B cell (primary cell): ENCODE measurements at regions not wholly inside any gene's neighbourhood (a gene's known extent, or its start where the extent isn't known, plus 50 kb on each side); places are given as distances from the start of the nearest gene placed in this dataset.

ENCODE experiments used
- ATAC-seq: fragments of 200-7000 bp; cut with Tn5 transposase; one replicate; pipeline ENCODE4 v1.10.0; 2021; ENCODE audit warnings: low read depth, mild to moderate bottlenecking, moderate number of reproducible peaks, moderate library complexity
- CTCF ChIA-PET: fragments of 350-600 bp; sonication (Branson Sonifier 250); formaldehyde crosslinking; loops from one replicate; lab custom pipeline; 2021; ENCODE audit warnings: antibody characterized with exemption, inconsistent platforms; lab: Charles Lee
- POLR2A ChIA-PET: fragments of 350-600 bp; sonication (Branson Sonifier 250); formaldehyde crosslinking; loops from one replicate; lab custom pipeline; 2021; ENCODE audit warnings: antibody characterized with exemption; lab: Charles Lee
- DNase-seq: peaks from one replicate; pipeline ENCODE4 v3.0.0; 2013
- H2AFZ ChIP-seq: 2 replicates; pipeline ENCODE4 v1.6.1; 2012; ENCODE audit warnings: mild to moderate bottlenecking, low read depth, low read length; ENCODE audit not compliant: insufficient read depth, poor library complexity, severe bottlenecking
- H3K27ac ChIP-seq, 2 donors: 1 replicate in 1 of 2; 2 replicates in 1 of 2; pipeline ENCODE4 v1.5.1; 2012 to 2013; ENCODE audit warnings: low read length in 2 of 2, mild to moderate bottlenecking in 2 of 2, moderate library complexity in 1 of 2
- H3K27me3 ChIP-seq, 4 experiments: fragments of 200-600 bp in 1 of 4; sonication (generic) in 1 of 4; replicated peaks in 1 of 4; 1 replicate in 2 of 4; 2 replicates in 2 of 4; pipeline versions ENCODE4 v1.6.1 to v1.7.0; 2013 to 2016; ENCODE audit warnings: low read length in 3 of 4, mild to moderate bottlenecking in 2 of 4, mixed read lengths in 1 of 4, moderate library complexity in 1 of 4; ENCODE audit not compliant: insufficient read depth in 4 of 4, control insufficient read depth in 3 of 4; ENCODE audit errors: control extremely low read depth in 1 of 4
- H3K36me3 ChIP-seq, 2 experiments: replicated peaks in 1 of 2; 1 replicate in 1 of 2; 2 replicates in 1 of 2; pipeline versions ENCODE4 v1.6.1 to v1.7.1; 2013; ENCODE audit warnings: low read length in 1 of 2; ENCODE audit not compliant: insufficient read depth in 2 of 2, control insufficient read depth in 1 of 2; ENCODE audit errors: control extremely low read depth in 1 of 2, extremely low read depth in 1 of 2
- H3K4me1 ChIP-seq, 2 donors: fragments of 200-600 bp in 1 of 2; sonication (generic) in 1 of 2; 1 replicate in 1 of 2; 2 replicates in 1 of 2; pipeline versions ENCODE4 v1.5.1 to v1.6.1; 2013 to 2017; ENCODE audit warnings: low read length in 2 of 2; ENCODE audit not compliant: control insufficient read depth in 2 of 2, insufficient read depth in 2 of 2
- H3K4me2 ChIP-seq: replicated peaks from 2 replicates; pipeline ENCODE3; 2012; ENCODE audit warnings: mild to moderate bottlenecking, low read depth, low read length; ENCODE audit not compliant: poor library complexity, severe bottlenecking
- H3K4me3 ChIP-seq, 5 experiments: fragments of 200-600 bp in 1 of 5; sonication (generic) in 1 of 5; 1 replicate in 3 of 5; 2 replicates in 2 of 5; pipeline versions ENCODE4 v1.5.1 to v1.7.0; 2011 to 2016; ENCODE audit warnings: low read length in 4 of 5, mild to moderate bottlenecking in 4 of 5, low read depth in 2 of 5, control low read depth in 1 of 5, moderate library complexity in 1 of 5; ENCODE audit not compliant: insufficient read depth in 1 of 5; ENCODE audit errors: control extremely low read depth in 1 of 5, extremely low read depth in 1 of 5
- H3K79me2 ChIP-seq: fragments of 200-600 bp; sonication (generic); one replicate; pipeline ENCODE4 v1.6.0; 2016; ENCODE audit warnings: low read length; ENCODE audit not compliant: control insufficient read depth, insufficient read depth
- H3K9ac ChIP-seq: fragments of 200-600 bp; sonication (generic); 2 replicates; pipeline ENCODE4 v1.6.1; 2017; ENCODE audit warnings: mild to moderate bottlenecking, low read length, moderate library complexity
- H3K9me3 ChIP-seq, 3 donors: one replicate each; pipeline versions ENCODE4 v1.6.1 to v1.7.1; 2013; ENCODE audit warnings: low read length in 2 of 3; ENCODE audit not compliant: control insufficient read depth in 2 of 3, insufficient read depth in 1 of 3; ENCODE audit errors: control extremely low read depth in 1 of 3
- H4K20me1 ChIP-seq: 2 replicates; pipeline ENCODE4 v1.6.0; 2012; ENCODE audit warnings: mild to moderate bottlenecking, low read length; ENCODE audit not compliant: insufficient read depth, control insufficient read depth, poor library complexity, severe bottlenecking
- H3K27ac Mint-ChIP-seq: one replicate; pipeline ENCODE4 v1.8.0; 2021; ENCODE audit warnings: mixed read lengths
- H3K27me3 Mint-ChIP-seq: one replicate; pipeline ENCODE4 v1.8.0; 2021; ENCODE audit warnings: mixed read lengths
- H3K4me1 Mint-ChIP-seq: one replicate; pipeline ENCODE4 v1.8.0; 2021; ENCODE audit warnings: mixed read lengths
- H3K4me3 Mint-ChIP-seq: one replicate; pipeline ENCODE4 v1.8.0; 2021; ENCODE audit warnings: mixed read lengths
- H3K9me3 Mint-ChIP-seq: one replicate; pipeline ENCODE4 v1.8.0; 2022; ENCODE audit warnings: mixed read lengths; ENCODE audit not compliant: insufficient read depth
- EZH2 ChIP-seq: IDR thresholded peaks from 2 replicates; pipeline ENCODE4 v1.6.1; 2012; ENCODE audit warnings: borderline replicate concordance, low read depth, mild to moderate bottlenecking, moderate library complexity, low read length; ENCODE audit not compliant: insufficient read depth, poor library complexity, severe bottlenecking
- WGBS: methylation state at CpG from one replicate; pipeline ENCODE4 v1.1.5; 2013; ENCODE audit warnings: missing lambda C conversion rate; ENCODE audit not compliant: insufficient coverage; 5-methylcytosine and 5-hydroxymethylcytosine counted together
- intact Hi-C: fragments of 100-400 bp; cut with micrococcal nuclease; formaldehyde crosslinking; loops from one replicate; pipeline ENCODE4 v1.10.0; 2022
- TF ChIP-seq, protein P1 (sequence below): fragments of 200-600 bp; IDR thresholded peaks from one replicate; pipeline ENCODE4 v1.8.0; 2022; ENCODE audit warnings: antibody characterized with exemption, mild to moderate bottlenecking

DNA sequence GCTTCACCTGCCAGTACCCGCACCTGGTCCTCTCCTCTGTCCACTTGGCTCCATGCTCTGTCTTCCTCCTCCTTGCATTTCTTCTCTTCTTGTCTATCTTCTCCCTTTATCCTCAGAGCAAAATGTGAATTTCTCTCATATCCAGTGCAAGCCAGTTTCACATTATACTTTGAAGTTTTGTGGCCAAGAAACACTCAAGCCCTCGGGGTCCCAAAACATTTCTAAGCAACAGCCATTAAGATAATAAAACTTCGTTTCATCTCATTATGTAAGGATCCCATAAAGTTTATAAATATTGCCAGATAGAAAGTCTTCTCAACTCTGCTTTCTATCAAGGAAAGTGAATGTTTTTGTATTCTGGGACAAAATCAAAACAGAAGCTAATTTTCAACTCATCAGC, 178.8 kb downstream of the SNX18 start:
- Histone ChIP-seq H3K9me3 (peaks cover 0 to 5% (median 0%) of the 10 kb centered on the region in 3 donors), H3K79me2 (no peaks in the 10 kb centered on the region), H3K4me3 (no peak overlapping the region), H2AFZ (no peak overlapping the region), H3K9ac (no peak overlapping the region), H3K36me3 (no peaks in the 10 kb centered on the region), H3K27ac (no peak overlapping the region), H3K4me2 (no peak overlapping the region), H3K4me1 (peaks cover 9 to 11% of the 10 kb centered on the region in 2 donors), H3K27me3 (no peaks in the 10 kb centered on the region), H4K20me1 (no peaks in the 10 kb centered on the region)
- Mint-ChIP-seq H3K9me3 (no peaks in the 10 kb centered on the region), H3K4me1 (peaks cover 17% of the 10 kb centered on the region), H3K27me3 (no peaks in the 10 kb centered on the region), H3K27ac (no peak overlapping the region), H3K4me3 (no peak overlapping the region)
- intact Hi-C loops: no loop called here
- no peak for TF ChIP-seq EZH2
- TF ChIP-seq, protein P1, sequence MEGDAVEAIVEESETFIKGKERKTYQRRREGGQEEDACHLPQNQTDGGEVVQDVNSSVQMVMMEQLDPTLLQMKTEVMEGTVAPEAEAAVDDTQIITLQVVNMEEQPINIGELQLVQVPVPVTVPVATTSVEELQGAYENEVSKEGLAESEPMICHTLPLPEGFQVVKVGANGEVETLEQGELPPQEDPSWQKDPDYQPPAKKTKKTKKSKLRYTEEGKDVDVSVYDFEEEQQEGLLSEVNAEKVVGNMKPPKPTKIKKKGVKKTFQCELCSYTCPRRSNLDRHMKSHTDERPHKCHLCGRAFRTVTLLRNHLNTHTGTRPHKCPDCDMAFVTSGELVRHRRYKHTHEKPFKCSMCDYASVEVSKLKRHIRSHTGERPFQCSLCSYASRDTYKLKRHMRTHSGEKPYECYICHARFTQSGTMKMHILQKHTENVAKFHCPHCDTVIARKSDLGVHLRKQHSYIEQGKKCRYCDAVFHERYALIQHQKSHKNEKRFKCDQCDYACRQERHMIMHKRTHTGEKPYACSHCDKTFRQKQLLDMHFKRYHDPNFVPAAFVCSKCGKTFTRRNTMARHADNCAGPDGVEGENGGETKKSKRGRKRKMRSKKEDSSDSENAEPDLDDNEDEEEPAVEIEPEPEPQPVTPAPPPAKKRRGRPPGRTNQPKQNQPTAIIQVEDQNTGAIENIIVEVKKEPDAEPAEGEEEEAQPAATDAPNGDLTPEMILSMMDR: no peak
- POLR2A ChIA-PET: no interaction called here
- DNase-seq (no peak), ATAC-seq (no peak)
- CTCF ChIA-PET: no interaction called here
- 100% methylated on average over 1 of the region's 3 CpGs for WGBS

GRCh38 chr5:54695198-54695966, 177.8 kb downstream of the SNX18 start:
- H3K9me3 Mint-ChIP-seq: no peaks in the 10 kb centered on the region
- Histone ChIP-seq H3K4me3 (no peak overlapping the region), H3K27me3 (no peaks in the 10 kb centered on the region), H3K9me3 (peaks cover 0 to 5% (median 0%) of the 10 kb centered on the region in 3 donors), H3K36me3 (no peaks in the 10 kb centered on the region), H2AFZ (no peak overlapping the region), H3K79me2 (no peaks in the 10 kb centered on the region), H3K4me2 (no peak overlapping the region), H3K9ac (no peak overlapping the region), H3K27ac (no peak overlapping the region), H4K20me1 (no peaks in the 10 kb centered on the region), H3K4me1 (peaks cover 16 to 19% of the 10 kb centered on the region in 2 donors)
- peaks cover 26% of the 10 kb centered on the region for H3K4me1 Mint-ChIP-seq
- DNase-seq: no peak
- H3K27ac Mint-ChIP-seq: no peak overlapping the region
- ChIA-PET CTCF (no interaction called here), POLR2A (no interaction called here)
- H3K4me3 Mint-ChIP-seq: no peak overlapping the region
- no peak for TF ChIP-seq EZH2
- TF ChIP-seq, protein P1: no peak
- no peak for ATAC-seq
- 100% methylated on average over 1 of the region's 5 CpGs for WGBS
- intact Hi-C loops: no loop called here
- H3K27me3 Mint-ChIP-seq: no peaks in the 10 kb centered on the region
